ENCODE measurements at regions not wholly inside any gene's neighbourhood (a gene's known extent, or its start where the extent isn't known, plus 50 kb on each side); places are given as distances from the start of the nearest gene placed in this dataset.
"Not testable (repeated sequence)": the region's sequence is repeated elsewhere in the genome, so short reads cannot be mapped to it uniquely, and the experiment has no call there.

- TF ChIP-seq, protein P1, sequence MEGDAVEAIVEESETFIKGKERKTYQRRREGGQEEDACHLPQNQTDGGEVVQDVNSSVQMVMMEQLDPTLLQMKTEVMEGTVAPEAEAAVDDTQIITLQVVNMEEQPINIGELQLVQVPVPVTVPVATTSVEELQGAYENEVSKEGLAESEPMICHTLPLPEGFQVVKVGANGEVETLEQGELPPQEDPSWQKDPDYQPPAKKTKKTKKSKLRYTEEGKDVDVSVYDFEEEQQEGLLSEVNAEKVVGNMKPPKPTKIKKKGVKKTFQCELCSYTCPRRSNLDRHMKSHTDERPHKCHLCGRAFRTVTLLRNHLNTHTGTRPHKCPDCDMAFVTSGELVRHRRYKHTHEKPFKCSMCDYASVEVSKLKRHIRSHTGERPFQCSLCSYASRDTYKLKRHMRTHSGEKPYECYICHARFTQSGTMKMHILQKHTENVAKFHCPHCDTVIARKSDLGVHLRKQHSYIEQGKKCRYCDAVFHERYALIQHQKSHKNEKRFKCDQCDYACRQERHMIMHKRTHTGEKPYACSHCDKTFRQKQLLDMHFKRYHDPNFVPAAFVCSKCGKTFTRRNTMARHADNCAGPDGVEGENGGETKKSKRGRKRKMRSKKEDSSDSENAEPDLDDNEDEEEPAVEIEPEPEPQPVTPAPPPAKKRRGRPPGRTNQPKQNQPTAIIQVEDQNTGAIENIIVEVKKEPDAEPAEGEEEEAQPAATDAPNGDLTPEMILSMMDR (IDR thresholded peaks at IDR 0.05), result no peak
- no peaks in the 10 kb centered on the region for H3K9me3 Mint-ChIP-seq (ENCODE audit: unreplicated experiment)
- H3K27ac Mint-ChIP-seq (ENCODE audit: unreplicated experiment), result no peak overlapping the region
- no peak for DNase-seq (ENCODE audit: extremely low spot score, unreplicated experiment)
- no peaks in the 10 kb centered on the region for H3K36me3 Mint-ChIP-seq (ENCODE audit: unreplicated experiment)
- H3K27me3 Mint-ChIP-seq (ENCODE audit: unreplicated experiment), result no peaks in the 10 kb centered on the region
- no peaks in the 10 kb centered on the region for H3K4me1 Mint-ChIP-seq (ENCODE audit: unreplicated experiment)
- no peak overlapping the region for H3K4me3 Mint-ChIP-seq (ENCODE audit: unreplicated experiment)
Observed at GRCh38 chr4:162469977-162470376, 306.2 kb upstream of the FSTL5 start.

- H3K4me1 Mint-ChIP-seq (ENCODE audit: unreplicated experiment); H3K27ac Mint-ChIP-seq (ENCODE audit: unreplicated experiment); H3K36me3 Mint-ChIP-seq (ENCODE audit: unreplicated experiment); H3K27me3 Mint-ChIP-seq (ENCODE audit: unreplicated experiment); DNase-seq (ENCODE audit: extremely low spot score, unreplicated experiment); H3K9me3 Mint-ChIP-seq (ENCODE audit: unreplicated experiment); H3K4me3 Mint-ChIP-seq (ENCODE audit: unreplicated experiment): not testable (repeated sequence)
Observed at GRCh38 chr4:162465356-162465755, 301.6 kb upstream of the FSTL5 start.

GRCh38 chr4:162461952-162462351, 298.2 kb upstream of the FSTL5 start:
- Mint-ChIP-seq H3K4me1 (ENCODE audit: unreplicated experiment) (no peaks in the 10 kb centered on the region), H3K4me3 (ENCODE audit: unreplicated experiment) (no peak overlapping the region), H3K27ac (ENCODE audit: unreplicated experiment) (no peak overlapping the region), H3K36me3 (ENCODE audit: unreplicated experiment) (no peaks in the 10 kb centered on the region), H3K9me3 (ENCODE audit: unreplicated experiment) (no peaks in the 10 kb centered on the region), H3K27me3 (ENCODE audit: unreplicated experiment) (peaks cover 9% of the 10 kb centered on the region)
- TF ChIP-seq, protein P1 (IDR thresholded peaks at IDR 0.05), result peak; percentile 33
- no peak for DNase-seq (ENCODE audit: extremely low spot score, unreplicated experiment)

DNA sequence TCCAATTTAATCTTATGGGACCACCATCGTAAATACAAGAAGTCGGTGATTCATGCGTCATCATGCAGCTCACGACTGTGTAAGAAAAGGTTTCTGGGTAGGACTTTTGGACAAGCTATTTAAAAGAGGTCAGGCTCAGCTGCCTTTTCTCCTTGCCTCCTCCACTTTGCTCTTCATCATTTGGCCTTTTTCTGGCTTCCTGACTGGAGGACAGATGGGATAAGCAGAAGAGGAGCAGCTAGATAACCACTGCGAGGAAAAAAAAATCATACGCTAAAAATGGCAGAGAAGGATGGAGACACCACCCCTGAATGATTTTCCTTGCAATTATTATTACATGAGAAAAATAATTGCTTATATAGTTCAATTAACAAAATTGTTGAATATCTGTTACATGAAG, 294.3 kb upstream of the FSTL5 start:
- H3K4me3 Mint-ChIP-seq (ENCODE audit: unreplicated experiment), result no peak overlapping the region
- no peak overlapping the region for H3K27ac Mint-ChIP-seq (ENCODE audit: unreplicated experiment)
- H3K4me1 Mint-ChIP-seq (ENCODE audit: unreplicated experiment), result no peaks in the 10 kb centered on the region
- no peak for DNase-seq (ENCODE audit: extremely low spot score, unreplicated experiment)
- H3K9me3 Mint-ChIP-seq (ENCODE audit: unreplicated experiment), result no peaks in the 10 kb centered on the region
- peaks cover 7% of the 10 kb centered on the region for H3K27me3 Mint-ChIP-seq (ENCODE audit: unreplicated experiment)
- H3K36me3 Mint-ChIP-seq (ENCODE audit: unreplicated experiment), result no peaks in the 10 kb centered on the region
- TF ChIP-seq, protein P1 (IDR thresholded peaks at IDR 0.05), result no peak

DNA sequence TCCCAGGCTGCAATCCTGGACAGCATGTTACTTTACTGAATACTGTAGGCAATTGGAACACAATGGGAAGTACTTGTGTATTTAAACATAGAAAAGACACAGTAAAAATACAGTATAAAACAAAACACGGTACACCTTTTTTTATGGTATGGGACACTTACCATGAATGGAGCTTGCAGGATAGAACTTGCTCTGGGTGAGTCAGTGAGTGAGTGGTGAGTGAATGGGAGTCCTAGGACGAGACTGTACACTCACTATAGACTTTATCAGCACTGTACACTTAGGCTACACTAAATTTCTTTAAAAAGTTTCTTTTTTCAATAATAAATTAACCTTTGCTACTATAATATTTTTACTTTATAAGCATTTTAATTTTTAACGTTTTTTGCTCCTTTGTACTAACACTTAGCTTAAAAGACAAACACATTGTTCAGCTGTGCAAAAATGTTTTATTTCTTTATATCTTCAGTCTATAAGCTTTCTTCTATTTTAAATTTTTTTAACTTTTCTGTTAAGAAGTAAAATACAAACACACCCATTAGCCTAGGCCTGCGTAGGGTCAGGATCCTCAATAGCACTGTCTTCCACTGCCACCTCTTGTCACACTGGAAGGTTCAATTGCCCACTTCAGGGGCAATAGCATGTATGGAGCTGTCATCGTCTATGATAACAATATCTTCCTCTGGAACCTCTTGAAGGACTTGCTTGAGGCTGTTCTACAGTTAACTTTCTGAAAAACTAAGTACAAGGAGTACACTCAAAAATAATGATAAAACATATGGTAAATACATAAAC, 293.5 kb upstream of the FSTL5 start:
- no peak for DNase-seq (ENCODE audit: extremely low spot score, unreplicated experiment)
- H3K36me3 Mint-ChIP-seq (ENCODE audit: unreplicated experiment), result no peaks in the 10 kb centered on the region
- no peaks in the 10 kb centered on the region for H3K4me1 Mint-ChIP-seq (ENCODE audit: unreplicated experiment)
- H3K27me3 Mint-ChIP-seq (ENCODE audit: unreplicated experiment), result peaks cover 4% of the 10 kb centered on the region
- no peaks in the 10 kb centered on the region for H3K9me3 Mint-ChIP-seq (ENCODE audit: unreplicated experiment)
- no peak overlapping the region for H3K27ac Mint-ChIP-seq (ENCODE audit: unreplicated experiment)
- TF ChIP-seq, protein P1 (IDR thresholded peaks at IDR 0.05), result no peak
- no peak overlapping the region for H3K4me3 Mint-ChIP-seq (ENCODE audit: unreplicated experiment)

Data from osteocyte (in vitro differentiated cells).